ENCODE measurements at regions not wholly inside any gene's neighbourhood (a gene's known extent, or its start where the extent isn't known, plus 50 kb on each side); places are given as distances from the start of the nearest gene placed in this dataset.
A peak's percentile ranks its signal among the peaks of the same experiment; 100 is the strongest.

DNA sequence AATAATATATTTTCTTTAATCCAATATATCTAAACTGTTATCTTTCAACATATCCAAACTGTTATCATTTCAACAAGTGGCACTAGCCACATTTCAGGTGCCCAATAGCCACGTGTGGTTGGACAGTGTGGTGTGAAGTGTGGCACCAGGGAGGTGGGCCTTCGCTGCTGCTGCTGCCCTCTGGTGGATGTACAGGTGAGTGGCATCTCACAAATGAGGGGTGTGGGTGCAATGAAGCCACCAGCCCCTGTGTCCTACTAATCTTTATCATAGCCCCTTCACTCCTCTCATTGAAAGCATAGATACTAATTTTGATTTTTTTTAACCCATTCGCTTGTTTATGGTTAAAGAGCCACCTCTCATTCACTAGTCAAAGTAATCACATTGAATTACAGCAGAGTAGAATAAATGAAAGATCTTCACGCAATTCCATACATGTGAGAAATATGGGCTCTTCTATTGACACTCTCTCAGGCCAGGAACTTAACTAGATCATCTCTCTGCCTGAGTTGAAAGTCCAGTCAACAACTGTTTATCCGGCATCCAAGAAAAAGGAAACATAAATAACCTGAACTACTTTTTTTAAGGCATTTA lies 499.2 kb downstream of the OMA1 start:
- WGBS, 10 experiments: 50 to 100% (median 68%) methylated on average over 1 to 5 of the region's 5 CpGs; no CpG with 5 or more reads in 1 of the 10 experiments
- in situ Hi-C loops (cut with MboI; ENCODE audit: low pct_unique_long_range_greater_than_20kb in 2 of 9, low sequenced_read_pairs in 9 of 9, unreplicated experiment in 9 of 9): loop anchor here in 1 of 9 experiments (25.0 kb wide), 1 partner anchor 785 kb away; no protein-coding TSS in a partner anchor
- Histone ChIP-seq H3K27ac (no peak overlapping the region), H3K4me1 (replicated peaks in 1 of 2) (peaks cover 4 to 8% of the 10 kb centered on the region in 2 donors), H3K4me3 (no peak overlapping the region)
- ATAC-seq (replicated peaks in 6 of 8): peak in 6 of 8 experiments; percentile 46 to 77 (median 55)

DNA sequence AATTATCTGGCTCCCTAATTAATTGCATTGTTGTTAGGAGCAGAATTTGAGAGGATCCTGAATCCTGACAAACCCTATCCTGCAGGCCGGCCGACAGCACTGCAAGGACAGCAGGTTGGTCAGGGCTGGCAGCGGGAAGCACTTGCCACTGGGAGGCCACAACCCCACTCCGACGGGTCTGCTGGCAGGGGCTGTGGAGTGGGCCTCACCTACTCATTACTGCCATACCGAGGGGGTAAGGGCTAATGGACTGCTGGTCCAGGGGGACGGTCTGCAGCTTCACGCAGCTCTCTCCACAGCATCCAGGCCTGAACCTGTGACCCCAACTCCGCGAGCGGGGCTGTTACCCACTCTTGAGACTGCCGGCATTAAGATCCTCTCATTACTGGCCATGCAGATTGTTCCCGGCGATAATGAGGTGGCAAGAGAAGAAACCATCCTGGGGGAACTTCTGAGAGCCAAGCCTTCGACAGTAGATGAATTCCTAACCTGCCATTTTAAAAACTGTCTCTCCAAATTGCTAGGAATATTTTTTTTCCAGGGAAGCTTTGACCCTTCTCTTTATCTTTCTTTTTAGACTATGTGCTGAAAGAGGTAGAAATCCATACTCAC lies 501.3 kb downstream of the OMA1 start:
- H3K4me1 ChIP-seq (replicated peaks in 1 of 2): peaks cover 5 to 12% of the 10 kb centered on the region in 2 donors
- in situ Hi-C loops (cut with MboI; ENCODE audit: low pct_unique_long_range_greater_than_20kb in 2 of 9, low sequenced_read_pairs in 9 of 9, unreplicated experiment in 9 of 9): loop anchor here in 1 of 9 experiments (25.0 kb wide), 1 partner anchor 783 kb away; no protein-coding TSS in a partner anchor
- H3K4me3 ChIP-seq: no peak overlapping the region
- no peak overlapping the region for H3K27ac ChIP-seq
- WGBS, 10 experiments: 28 to 95% (median 83%) methylated on average over 1 to 12 of the region's 15 CpGs
- ATAC-seq (replicated peaks in 6 of 8): no peak

DNA sequence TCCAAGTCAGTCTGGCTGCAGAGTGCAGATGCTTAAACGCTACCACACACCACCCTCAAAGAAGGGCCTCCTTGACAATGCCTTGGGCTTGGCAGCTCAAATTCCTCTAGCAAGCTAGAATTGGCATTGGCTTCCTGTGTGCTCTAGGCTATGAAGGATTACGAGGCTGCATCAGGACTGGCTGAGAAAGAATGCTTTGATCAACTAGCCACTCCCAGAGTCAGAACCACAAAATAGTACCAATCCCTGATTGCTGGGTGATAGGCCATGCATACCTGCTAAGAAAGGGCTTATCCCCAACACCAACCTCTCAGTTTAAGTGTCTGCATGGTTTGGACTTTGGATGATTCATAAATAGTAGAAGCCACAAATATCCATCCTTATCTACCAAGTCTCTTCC lies 504.9 kb downstream of the OMA1 start:
- Histone ChIP-seq H3K27ac (no peak overlapping the region), H3K4me3 (no peak overlapping the region), H3K4me1 (replicated peaks in 1 of 2) (peaks cover 5 to 12% of the 10 kb centered on the region in 2 donors)
- WGBS, 10 experiments: 0 to 100% (median 88%) methylated on average over 1 to 2 of the region's 2 CpGs; no CpG with 5 or more reads in 5 of the 10 experiments
- peak in 3 of 8 experiments; percentile 48 to 87 (median 85) for ATAC-seq (replicated peaks in 6 of 8)
- in situ Hi-C loops (cut with MboI; ENCODE audit: low pct_unique_long_range_greater_than_20kb in 2 of 9, low sequenced_read_pairs in 9 of 9, unreplicated experiment in 9 of 9): loop anchor here in 1 of 9 experiments (25.0 kb wide), 1 partner anchor 779 kb away; no protein-coding TSS in a partner anchor

DNA sequence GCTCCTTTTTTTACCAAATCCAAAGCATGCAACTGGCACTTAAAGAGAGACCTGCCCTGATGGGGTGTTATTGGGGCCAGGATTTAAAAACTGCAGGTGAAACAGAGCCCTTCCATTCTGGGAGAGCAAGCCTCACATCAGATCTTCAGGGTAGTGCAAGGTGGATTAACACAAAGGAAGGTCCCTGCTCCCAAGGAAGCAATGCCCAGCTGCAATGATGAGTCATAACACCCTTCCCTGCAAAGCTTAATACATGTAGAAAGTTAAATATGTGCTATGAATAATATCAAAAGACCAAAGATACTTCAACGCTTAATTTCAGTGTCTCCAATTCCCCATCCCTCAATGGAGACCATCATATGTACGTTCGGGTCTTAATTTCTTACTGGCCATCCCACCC lies 508.0 kb downstream of the OMA1 start:
- ATAC-seq (replicated peaks in 6 of 8): peak in 3 of 8 experiments; percentile 44 to 53 (median 51)
- 60 to 100% (median 98%) methylated on average over 1 to 3 of the region's 3 CpGs; no CpG with 5 or more reads in 3 of the 10 experiments for WGBS, 10 experiments
- Histone ChIP-seq H3K27ac (no peak overlapping the region), H3K4me1 (replicated peaks in 1 of 2) (peaks cover 5 to 12% of the 10 kb centered on the region in 2 donors), H3K4me3 (no peak overlapping the region)
- in situ Hi-C loops (cut with MboI; ENCODE audit: low pct_unique_long_range_greater_than_20kb in 2 of 9, low sequenced_read_pairs in 9 of 9, unreplicated experiment in 9 of 9): loop anchor here in 1 of 9 experiments (25.0 kb wide), 1 partner anchor 776 kb away; no protein-coding TSS in a partner anchor

DNA sequence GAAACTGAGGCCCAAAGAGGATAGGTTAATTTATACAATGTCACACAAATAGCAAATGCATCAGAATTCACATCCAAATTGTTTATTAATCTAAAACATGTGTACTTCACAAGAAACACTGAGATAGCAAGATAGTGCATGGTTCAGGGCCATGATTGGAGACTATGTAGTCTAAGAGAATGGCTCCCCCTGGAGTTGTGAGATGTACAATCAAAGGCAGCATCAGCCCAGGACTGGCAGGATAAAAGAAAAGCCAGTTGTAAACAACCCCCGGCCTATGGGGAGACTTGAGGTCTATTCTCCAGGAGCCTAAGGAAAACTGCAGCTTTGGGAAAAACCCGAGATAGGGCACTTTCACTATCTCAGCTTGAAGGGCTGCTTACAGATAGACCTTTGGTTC lies 511.0 kb downstream of the OMA1 start:
- in situ Hi-C loops (cut with MboI; ENCODE audit: low pct_unique_long_range_greater_than_20kb in 2 of 9, low sequenced_read_pairs in 9 of 9, unreplicated experiment in 9 of 9): loop anchor here in 1 of 9 experiments (25.0 kb wide), 1 partner anchor 773 kb away; no protein-coding TSS in a partner anchor
- peak in 6 of 8 experiments; percentile 35 to 46 (median 38) for ATAC-seq (replicated peaks in 6 of 8)
- peaks cover 8 to 12% of the 10 kb centered on the region in 2 donors for H3K4me1 ChIP-seq (replicated peaks in 1 of 2)
- H3K27ac ChIP-seq: no peak overlapping the region
- H3K4me3 ChIP-seq: no peak overlapping the region
- 0 to 100% (median 41%) methylated on average over 1 to 2 of the region's 2 CpGs; no CpG with 5 or more reads in 2 of the 10 experiments for WGBS, 10 experiments

DNA sequence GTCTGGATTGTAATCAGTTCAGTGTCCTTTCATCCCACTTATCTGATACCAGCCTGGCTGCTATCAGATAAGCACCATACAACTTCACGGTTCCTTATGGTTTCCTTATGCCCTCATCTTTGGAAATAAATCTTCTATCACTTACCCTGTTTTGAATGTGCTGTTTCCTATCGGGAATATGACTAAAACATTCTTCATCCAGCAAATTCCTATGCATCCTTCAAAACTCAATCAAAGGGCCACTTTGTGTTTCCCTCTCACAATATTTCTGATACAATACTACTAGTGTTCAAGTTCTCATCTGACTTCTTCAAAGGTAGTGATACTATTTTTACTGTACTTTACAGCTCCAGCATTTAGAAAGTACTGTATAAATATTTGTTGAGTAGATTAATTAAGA lies 513.2 kb downstream of the OMA1 start:
- WGBS, 10 experiments: 0 to 100% (median 86%) methylated on average over 1 to 2 of the region's 2 CpGs; no CpG with 5 or more reads in 1 of the 10 experiments
- Histone ChIP-seq H3K4me3 (no peak overlapping the region), H3K27ac (no peak overlapping the region), H3K4me1 (replicated peaks in 1 of 2) (peaks cover 15 to 16% of the 10 kb centered on the region in 2 donors)
- no peak for ATAC-seq (replicated peaks in 6 of 8)
- in situ Hi-C loops (cut with MboI; ENCODE audit: low pct_unique_long_range_greater_than_20kb in 2 of 9, low sequenced_read_pairs in 9 of 9, unreplicated experiment in 9 of 9): loop anchor here in 1 of 9 experiments (25.0 kb wide), 1 partner anchor 771 kb away; no protein-coding TSS in a partner anchor

DNA sequence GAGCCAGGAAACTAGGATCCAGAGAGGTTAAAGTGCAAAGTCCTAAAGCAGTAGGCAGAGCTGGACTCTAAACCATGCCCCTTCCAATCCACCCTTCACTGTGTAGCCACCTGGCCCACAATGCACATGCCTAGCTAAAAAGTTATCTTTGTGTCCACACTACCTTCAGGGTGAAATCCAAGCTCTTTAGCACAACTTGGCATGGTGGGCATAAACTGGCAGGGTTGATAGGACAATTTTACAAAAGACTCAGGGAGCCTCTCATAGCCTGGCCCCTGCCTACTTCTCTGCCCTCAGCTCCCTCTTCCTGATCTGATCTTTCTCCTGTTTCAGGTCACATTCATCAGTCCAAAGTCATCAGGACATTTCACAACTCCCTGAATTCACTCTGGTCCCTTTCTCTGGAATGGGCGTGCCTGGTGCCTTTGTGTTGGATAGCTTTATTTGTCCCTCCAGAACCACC lies 513.9 kb downstream of the OMA1 start:
- H3K4me3 ChIP-seq: no peak overlapping the region
- ATAC-seq (replicated peaks in 6 of 8): no peak
- in situ Hi-C loops (cut with MboI; ENCODE audit: low pct_unique_long_range_greater_than_20kb in 2 of 9, low sequenced_read_pairs in 9 of 9, unreplicated experiment in 9 of 9): loop anchor here in 1 of 9 experiments (25.0 kb wide), 1 partner anchor 770 kb away; no protein-coding TSS in a partner anchor
- no peak overlapping the region for H3K27ac ChIP-seq
- WGBS, 10 experiments: 0 to 100% (median 100%) methylated on average over 1 of the region's 1 CpG; no CpG with 5 or more reads in 5 of the 10 experiments
- peaks cover 15 to 16% of the 10 kb centered on the region in 2 donors for H3K4me1 ChIP-seq (replicated peaks in 1 of 2)

DNA sequence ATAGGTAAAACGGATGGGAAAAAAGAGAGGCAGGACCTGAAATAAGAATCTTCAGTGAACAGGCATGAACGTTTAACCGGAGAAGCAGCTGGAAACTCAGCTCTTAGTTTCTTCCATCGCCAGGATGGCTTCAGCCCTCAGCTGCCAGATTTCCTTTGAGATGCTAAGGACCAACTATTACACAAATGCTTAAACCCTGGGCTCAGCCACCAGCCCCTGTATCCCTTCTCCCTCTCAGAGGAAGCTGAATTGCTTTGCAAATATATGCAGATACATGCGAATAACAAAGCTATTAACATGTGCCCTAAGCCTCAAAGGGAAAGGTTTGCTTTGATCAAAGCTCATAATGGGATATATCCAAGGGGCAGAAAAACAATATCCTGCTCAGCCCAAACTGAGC lies 515.1 kb downstream of the OMA1 start:
- Histone ChIP-seq H3K27ac (peak overlapping the region in 1 of 2 donors; percentile 38), H3K4me1 (replicated peaks in 1 of 2) (peaks cover 15 to 16% of the 10 kb centered on the region in 2 donors), H3K4me3 (no peak overlapping the region)
- ATAC-seq (replicated peaks in 6 of 8): peak in 7 of 8 experiments; percentile 35 to 95 (median 87)
- 0 to 40% (median 22%) methylated on average over 2 to 5 of the region's 5 CpGs; no CpG with 5 or more reads in 2 of the 10 experiments for WGBS, 10 experiments
- in situ Hi-C loops (cut with MboI; ENCODE audit: low pct_unique_long_range_greater_than_20kb in 2 of 9, low sequenced_read_pairs in 9 of 9, unreplicated experiment in 9 of 9): loop anchor here in 1 of 9 experiments (25.0 kb wide), 1 partner anchor 769 kb away; no protein-coding TSS in a partner anchor

DNA sequence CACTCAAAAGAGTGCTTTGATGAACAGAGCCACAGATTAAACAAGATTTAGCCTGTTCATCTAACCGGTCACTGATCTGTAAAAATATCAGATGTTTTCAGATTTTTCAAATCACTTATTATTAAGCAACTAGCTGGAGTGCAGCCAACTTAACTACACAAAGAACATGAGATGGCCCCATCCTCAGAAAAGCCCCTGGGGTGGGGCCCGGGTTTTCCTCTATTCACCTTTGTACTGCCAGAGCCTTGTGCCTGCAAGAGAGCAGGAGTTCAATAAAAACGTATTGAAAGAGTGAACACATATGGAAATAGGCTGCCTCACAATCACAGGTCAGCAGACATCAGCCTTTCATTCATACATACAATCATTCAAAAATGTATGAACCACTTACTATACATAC lies 516.1 kb downstream of the OMA1 start:
- peak in 3 of 8 experiments; percentile 31 to 35 (median 32) for ATAC-seq (replicated peaks in 6 of 8)
- peaks cover 15 to 16% of the 10 kb centered on the region in 2 donors for H3K4me1 ChIP-seq (replicated peaks in 1 of 2)
- H3K27ac ChIP-seq: no peak overlapping the region
- WGBS, 10 experiments: 0 to 83% (median 25%) methylated on average over 1 to 3 of the region's 3 CpGs; no CpG with 5 or more reads in 1 of the 10 experiments
- H3K4me3 ChIP-seq: no peak overlapping the region
- in situ Hi-C loops (cut with MboI; ENCODE audit: low pct_unique_long_range_greater_than_20kb in 2 of 9, low sequenced_read_pairs in 9 of 9, unreplicated experiment in 9 of 9): loop anchor here in 1 of 9 experiments (25.0 kb wide), 1 partner anchor 768 kb away; no protein-coding TSS in a partner anchor

DNA sequence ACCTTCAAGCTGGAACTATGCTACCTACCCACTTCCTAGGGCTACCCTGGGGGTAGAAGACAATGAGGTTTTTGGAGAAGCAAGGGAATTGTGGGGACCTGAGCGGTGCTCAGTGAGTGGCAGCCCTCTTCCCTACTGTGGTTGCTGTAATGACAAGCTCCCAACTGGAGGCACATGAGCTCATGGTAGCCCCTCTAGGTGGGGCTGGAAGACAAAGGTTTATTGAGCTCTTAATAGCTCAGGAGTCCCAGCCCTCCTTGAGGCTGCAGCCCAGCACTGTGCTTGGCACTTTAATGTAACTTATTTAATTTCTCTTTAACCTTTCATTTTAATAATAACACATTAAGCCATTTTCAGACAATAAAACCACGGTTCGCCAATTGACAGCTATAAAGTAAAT lies 528.9 kb downstream of the OMA1 start:
- ATAC-seq (replicated peaks in 6 of 8): no peak
- in situ Hi-C loops (cut with MboI; ENCODE audit: low pct_unique_long_range_greater_than_20kb in 2 of 9, low sequenced_read_pairs in 9 of 9, unreplicated experiment in 9 of 9): no loop called here
- Histone ChIP-seq H3K4me1 (replicated peaks in 1 of 2) (no peaks in the 10 kb centered on the region), H3K4me3 (no peak overlapping the region), H3K27ac (no peak overlapping the region)
- 30 to 100% (median 93%) methylated on average over 1 to 3 of the region's 3 CpGs; no CpG with 5 or more reads in 1 of the 10 experiments for WGBS, 10 experiments

DNA sequence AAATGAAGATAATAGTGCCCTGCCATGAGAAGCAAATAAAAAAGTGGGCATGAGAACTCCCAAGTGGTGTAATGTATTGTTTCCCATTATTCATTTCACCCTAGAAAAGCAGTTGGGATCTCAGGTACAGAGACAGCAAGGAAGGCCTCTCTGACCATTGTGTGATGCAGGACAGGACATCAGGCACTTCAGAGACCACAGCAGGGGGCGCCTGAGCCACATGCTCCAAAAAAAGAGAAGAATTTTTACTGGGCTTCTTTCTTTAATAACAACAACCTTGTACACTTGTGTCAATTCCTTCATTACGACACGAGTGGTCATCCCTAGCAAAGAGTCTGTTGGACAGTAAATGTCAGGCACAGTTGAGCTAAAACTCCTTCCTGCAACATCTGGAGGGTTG lies 533.3 kb downstream of the OMA1 start:
- in situ Hi-C loops (cut with MboI; ENCODE audit: low pct_unique_long_range_greater_than_20kb in 2 of 9, low sequenced_read_pairs in 9 of 9, unreplicated experiment in 9 of 9): no loop called here
- no peak overlapping the region for H3K27ac ChIP-seq
- peak in 2 of 8 experiments; percentile 36 to 41 for ATAC-seq (replicated peaks in 6 of 8)
- WGBS, 10 experiments: 0 to 100% (median 49%) methylated on average over 1 to 3 of the region's 3 CpGs; no CpG with 5 or more reads in 2 of the 10 experiments
- no peak overlapping the region for H3K4me3 ChIP-seq
- no peaks in the 10 kb centered on the region for H3K4me1 ChIP-seq (replicated peaks in 1 of 2)

DNA sequence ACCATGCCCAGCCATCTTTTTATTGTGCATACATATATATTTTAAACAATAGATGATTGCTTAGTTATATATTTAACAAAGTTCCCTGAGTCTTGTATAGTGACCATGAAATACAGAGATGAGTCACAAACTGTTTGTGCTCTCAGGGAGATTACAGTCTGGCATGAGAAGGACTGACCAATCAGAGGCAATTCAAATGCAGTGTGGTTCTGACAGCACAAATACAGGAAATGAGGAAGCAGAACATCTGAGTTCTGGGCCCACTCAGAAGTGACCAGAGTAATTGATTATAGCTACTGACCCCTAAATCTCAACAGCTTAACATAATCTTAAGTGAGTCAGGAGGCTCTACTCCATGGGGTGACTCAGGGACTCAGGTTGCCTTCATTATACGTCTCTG lies 534.5 kb downstream of the OMA1 start:
- Histone ChIP-seq H3K27ac (no peak overlapping the region), H3K4me3 (no peak overlapping the region), H3K4me1 (replicated peaks in 1 of 2) (peaks cover 5 to 6% of the 10 kb centered on the region in 2 donors)
- ATAC-seq (replicated peaks in 6 of 8): no peak
- 0 to 100% (median 100%) methylated on average over 1 of the region's 1 CpG; no CpG with 5 or more reads in 5 of the 10 experiments for WGBS, 10 experiments
- in situ Hi-C loops (cut with MboI; ENCODE audit: low pct_unique_long_range_greater_than_20kb in 2 of 9, low sequenced_read_pairs in 9 of 9, unreplicated experiment in 9 of 9): no loop called here

Measured in motor neuron (in vitro differentiated cells).